T-cell (primary cell): ENCODE measurements at regions not wholly inside any gene's neighbourhood (a gene's known extent, or its start where the extent isn't known, plus 50 kb on each side); places are given as distances from the start of the nearest gene placed in this dataset.

ENCODE experiments used
- ATAC-seq, 4 experiments: fragments of 200-7000 bp in 3 of 4; fragments of 150-1000 bp in 1 of 4; cut with Tn5 transposase; replicated peaks in 1 of 4; 1 replicate in 3 of 4; 2 replicates in 1 of 4; pipeline ENCODE4 v1.10.0; 2021; ENCODE audit warnings: moderate library complexity in 3 of 4, mild to moderate bottlenecking in 2 of 4, moderate number of reproducible peaks in 1 of 4
- CTCF ChIA-PET, 2 donors: fragments of 300-600 bp; sonication (Branson Sonifier 250); formaldehyde crosslinking; loops; one replicate each; lab custom pipeline; 2022; ENCODE audit warnings: antibody characterized with exemption in 2 of 2; lab: Charles Lee
- POLR2A ChIA-PET, 2 donors: fragments of 300-600 bp; sonication (Branson Sonifier 250); formaldehyde crosslinking; loops; one replicate each; lab custom pipeline; 2022; ENCODE audit warnings: antibody characterized with exemption in 2 of 2; lab: Charles Lee
- DNase-seq, 35 experiments: peaks; one replicate each; pipeline versions ENCODE4 v3.0.0 to v3.0.0-alpha.2; 2013 to 2023
- H3K27ac ChIP-seq: one replicate; pipeline ENCODE4 v1.5.1; 2013; ENCODE audit warnings: low read length
- H3K27me3 ChIP-seq, 2 experiments: replicated peaks in 1 of 2; 1 replicate in 1 of 2; 2 replicates in 1 of 2; pipeline versions ENCODE4 v1.6.1 to v1.7.0; 2013; ENCODE audit warnings: low read length in 1 of 2, mixed read lengths in 1 of 2; ENCODE audit not compliant: control insufficient read depth in 2 of 2, insufficient read depth in 2 of 2; ENCODE audit errors: extremely low read depth in 1 of 2
- H3K36me3 ChIP-seq, 2 donors: 1 replicate in 1 of 2; 2 replicates in 1 of 2; pipeline versions ENCODE4 v1.6.1 to v1.7.0; 2013; ENCODE audit warnings: low read length in 1 of 2; ENCODE audit not compliant: control insufficient read depth in 2 of 2, insufficient read depth in 1 of 2; ENCODE audit errors: extremely low read depth in 1 of 2
- H3K4me1 ChIP-seq, 2 experiments: 1 replicate in 1 of 2; 2 replicates in 1 of 2; pipeline versions ENCODE4 v1.6.1 to v1.7.0; 2013; ENCODE audit warnings: low read length in 2 of 2, mixed read lengths in 1 of 2; ENCODE audit not compliant: insufficient read depth in 2 of 2, control insufficient read depth in 1 of 2; ENCODE audit errors: extremely low read depth in 1 of 2
- H3K4me3 ChIP-seq, 2 donors: 1 replicate in 1 of 2; 2 replicates in 1 of 2; pipeline versions ENCODE4 v1.5.1 to v1.7.0; 2013; ENCODE audit warnings: mild to moderate bottlenecking in 2 of 2, low read length in 1 of 2, moderate library complexity in 1 of 2; ENCODE audit not compliant: control insufficient read depth in 1 of 2; ENCODE audit errors: extremely low read depth in 1 of 2
- H3K9me3 ChIP-seq: 2 replicates; pipeline ENCODE4 v1.7.0; 2013
- H3K27ac Mint-ChIP-seq, 2 donors: one replicate each; pipeline ENCODE4 v1.8.0; 2020 to 2021; ENCODE audit warnings: mild to moderate bottlenecking in 2 of 2, mixed read lengths in 2 of 2
- H3K27me3 Mint-ChIP-seq, 2 donors: one replicate each; pipeline ENCODE4 v1.8.0; 2021 to 2022; ENCODE audit warnings: mixed read lengths in 2 of 2
- H3K36me3 Mint-ChIP-seq: one replicate; pipeline ENCODE4 v1.8.0; 2021; ENCODE audit warnings: mixed read lengths
- H3K4me1 Mint-ChIP-seq, 3 donors: one replicate each; pipeline ENCODE4 v1.8.0; 2020 to 2022; ENCODE audit warnings: mixed read lengths in 3 of 3, mild to moderate bottlenecking in 1 of 3
- H3K4me3 Mint-ChIP-seq, 3 donors: one replicate each; pipeline ENCODE4 v1.8.0; 2020 to 2022; ENCODE audit warnings: mild to moderate bottlenecking in 3 of 3, mixed read lengths in 3 of 3, moderate library complexity in 3 of 3
- H3K9me3 Mint-ChIP-seq, 3 donors: one replicate each; pipeline ENCODE4 v1.8.0; 2020 to 2022; ENCODE audit warnings: mixed read lengths in 3 of 3
- WGBS: methylation state at CpG from one replicate; pipeline ENCODE4 v1.1.5; 2013; ENCODE audit warnings: missing lambda C conversion rate; ENCODE audit not compliant: insufficient coverage; 5-methylcytosine and 5-hydroxymethylcytosine counted together

- Histone ChIP-seq H3K4me1 (no peaks in the 10 kb centered on the region), H3K27ac (no peak overlapping the region), H3K9me3 (no peaks in the 10 kb centered on the region), H3K36me3 (no peaks in the 10 kb centered on the region), H3K4me3 (no peak overlapping the region), H3K27me3 (no peaks in the 10 kb centered on the region)
- no peak overlapping the region for H3K27ac Mint-ChIP-seq
- peaks cover 0 to 11% (median 4%) of the 10 kb centered on the region in 3 donors for H3K9me3 Mint-ChIP-seq
- DNase-seq, result no peak
- ChIA-PET CTCF (no interaction called here), POLR2A (no interaction called here)
- no peaks in the 10 kb centered on the region for H3K4me1 Mint-ChIP-seq
- H3K27me3 Mint-ChIP-seq, result peaks cover 0 to 3% of the 10 kb centered on the region in 2 donors
- H3K4me3 Mint-ChIP-seq, result no peak overlapping the region
- 79% methylated on average over 2 of the region's 3 CpGs for WGBS
- H3K36me3 Mint-ChIP-seq, result no peaks in the 10 kb centered on the region
- no peak for ATAC-seq
Observed at GRCh38 chr3:148235566-148235965, 462.1 kb upstream of the AGTR1 start.

GRCh38 chr3:148238421-148238821, 459.3 kb upstream of the AGTR1 start:
- Histone ChIP-seq H3K4me1 (no peaks in the 10 kb centered on the region), H3K27ac (no peak overlapping the region), H3K36me3 (no peaks in the 10 kb centered on the region), H3K27me3 (no peaks in the 10 kb centered on the region), H3K9me3 (no peaks in the 10 kb centered on the region), H3K4me3 (no peak overlapping the region)
- ATAC-seq (no peak), DNase-seq (no peak)
- Mint-ChIP-seq H3K4me3 (no peak overlapping the region), H3K9me3 (peaks cover 0 to 4% (median 3%) of the 10 kb centered on the region in 3 donors), H3K36me3 (no peaks in the 10 kb centered on the region), H3K27me3 (no peaks in the 10 kb centered on the region), H3K4me1 (no peaks in the 10 kb centered on the region), H3K27ac (no peak overlapping the region)
- WGBS, result no CpG with 5 or more reads among the region's 1 CpG
- ChIA-PET CTCF (interaction anchor here in 1 of 2 donors (0.5 kb wide), 1 partner anchor 39 kb away, joined by 3 read pairs; no protein-coding TSS in a partner anchor), POLR2A (no interaction called here)

DNA sequence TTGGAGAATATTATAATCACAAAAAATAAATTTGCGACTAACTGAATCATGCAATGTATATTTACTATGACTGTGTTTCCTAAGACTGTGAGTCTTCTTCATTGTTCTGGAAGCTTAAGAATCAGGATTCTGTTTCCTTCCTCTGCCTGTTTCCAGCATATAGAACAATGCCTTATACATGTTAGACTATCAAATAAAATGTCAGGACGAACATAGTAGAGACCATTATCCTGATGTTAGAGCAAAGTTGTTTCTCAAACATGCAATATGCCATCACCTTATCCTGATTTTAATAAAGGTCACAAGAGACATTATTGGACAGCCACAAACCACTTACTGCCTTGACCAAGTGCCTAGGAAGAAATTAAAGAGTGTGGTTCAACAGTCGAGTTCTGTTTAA, 457.4 kb upstream of the AGTR1 start:
- WGBS, result no CpG with 5 or more reads among the region's 3 CpGs
- H3K36me3 Mint-ChIP-seq, result no peaks in the 10 kb centered on the region
- CTCF ChIA-PET, result no interaction called here
- Histone ChIP-seq H3K36me3 (no peaks in the 10 kb centered on the region), H3K9me3 (no peaks in the 10 kb centered on the region), H3K27me3 (no peaks in the 10 kb centered on the region), H3K4me3 (no peak overlapping the region), H3K27ac (no peak overlapping the region), H3K4me1 (no peaks in the 10 kb centered on the region)
- DNase-seq (no peak), ATAC-seq (no peak)
- POLR2A ChIA-PET, result no interaction called here
- peaks cover 0 to 2% (median 0%) of the 10 kb centered on the region in 3 donors for H3K9me3 Mint-ChIP-seq
- no peak overlapping the region for H3K4me3 Mint-ChIP-seq
- no peak overlapping the region for H3K27ac Mint-ChIP-seq
- no peaks in the 10 kb centered on the region for H3K27me3 Mint-ChIP-seq
- H3K4me1 Mint-ChIP-seq, result no peaks in the 10 kb centered on the region

GRCh38 chr3:148243609-148244008, 454.1 kb upstream of the AGTR1 start:
- DNase-seq (no peak), ATAC-seq (no peak)
- Mint-ChIP-seq H3K4me3 (no peak overlapping the region), H3K36me3 (no peaks in the 10 kb centered on the region), H3K9me3 (peaks cover 0 to 4% (median 4%) of the 10 kb centered on the region in 3 donors), H3K27ac (no peak overlapping the region), H3K4me1 (no peaks in the 10 kb centered on the region), H3K27me3 (no peaks in the 10 kb centered on the region)
- ChIA-PET POLR2A (no interaction called here), CTCF (no interaction called here)
- WGBS, result 17% methylated on average over 1 of the region's 1 CpG
- Histone ChIP-seq H3K27ac (no peak overlapping the region), H3K9me3 (no peaks in the 10 kb centered on the region), H3K36me3 (no peaks in the 10 kb centered on the region), H3K4me1 (no peaks in the 10 kb centered on the region), H3K27me3 (no peaks in the 10 kb centered on the region), H3K4me3 (no peak overlapping the region)

GRCh38 chr3:148246291-148246923, 451.3 kb upstream of the AGTR1 start:
- Histone ChIP-seq H3K36me3 (no peaks in the 10 kb centered on the region), H3K27ac (no peak overlapping the region), H3K4me3 (no peak overlapping the region), H3K27me3 (no peaks in the 10 kb centered on the region), H3K9me3 (no peaks in the 10 kb centered on the region), H3K4me1 (no peaks in the 10 kb centered on the region)
- no peak for DNase-seq
- Mint-ChIP-seq H3K9me3 (peaks cover 0 to 4% (median 4%) of the 10 kb centered on the region in 3 donors), H3K36me3 (no peaks in the 10 kb centered on the region), H3K4me1 (no peaks in the 10 kb centered on the region), H3K4me3 (no peak overlapping the region), H3K27ac (no peak overlapping the region), H3K27me3 (no peaks in the 10 kb centered on the region)
- no peak for ATAC-seq
- ChIA-PET CTCF (no interaction called here), POLR2A (no interaction called here)
- no CpG with 5 or more reads among the region's 3 CpGs for WGBS

GRCh38 chr3:148253713-148254112, 444.0 kb upstream of the AGTR1 start:
- H3K27me3 Mint-ChIP-seq, result no peaks in the 10 kb centered on the region
- ATAC-seq (no peak), DNase-seq (no peak)
- no peaks in the 10 kb centered on the region for H3K4me1 Mint-ChIP-seq
- H3K36me3 ChIP-seq, result no peaks in the 10 kb centered on the region
- no peaks in the 10 kb centered on the region for H3K9me3 ChIP-seq
- no peaks in the 10 kb centered on the region for H3K36me3 Mint-ChIP-seq
- no peak overlapping the region for H3K4me3 ChIP-seq
- no peak overlapping the region for H3K27ac Mint-ChIP-seq
- WGBS, result 80% methylated on average over 2 of the region's 2 CpGs
- H3K4me3 Mint-ChIP-seq, result no peak overlapping the region
- ChIA-PET POLR2A (interaction anchor here in 1 of 2 donors (0.6 kb wide), 1 partner anchor 66 kb away, joined by 3 read pairs; no protein-coding TSS in a partner anchor), CTCF (no interaction called here)
- peaks cover 0 to 13% (median 5%) of the 10 kb centered on the region in 3 donors for H3K9me3 Mint-ChIP-seq
- H3K27ac ChIP-seq, result no peak overlapping the region
- no peaks in the 10 kb centered on the region for H3K27me3 ChIP-seq
- no peaks in the 10 kb centered on the region for H3K4me1 ChIP-seq
